ENCODE measurements at regions not wholly inside any gene's neighbourhood (a gene's known extent, or its start where the extent isn't known, plus 50 kb on each side); places are given as distances from the start of the nearest gene placed in this dataset.

DNA sequence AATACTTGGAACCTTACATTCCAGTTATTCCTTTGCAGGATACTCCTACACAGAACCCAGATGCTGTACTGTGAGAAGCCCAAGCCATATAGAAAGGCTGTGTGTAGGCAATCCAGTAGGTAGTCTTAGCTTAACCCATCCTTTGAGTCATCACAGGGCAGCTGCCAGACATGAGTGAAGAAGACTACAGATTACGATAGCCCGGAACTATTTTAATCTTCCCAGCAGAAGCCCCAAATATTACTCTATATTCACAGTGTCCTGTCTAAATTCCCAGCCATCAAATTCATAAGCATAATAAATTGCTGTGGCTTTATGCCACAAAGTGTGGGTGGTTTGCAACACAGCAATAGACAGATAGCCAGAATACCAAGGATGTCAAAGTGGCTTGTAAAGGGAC is 474.1 kb upstream of the STEAP1 start:
- Histone ChIP-seq H3K27me3 (ENCODE audit: insufficient read depth, low read depth) (no peaks in the 10 kb centered on the region), H3K27ac (no peak overlapping the region), H3K4me2 (no peak overlapping the region), H3K9ac (no peak overlapping the region), H3K4me3 (IDR thresholded peaks at IDR 0.05; ENCODE audit: insufficient read depth, low read depth, low read length) (no peak overlapping the region), H3K36me3 (ENCODE audit: insufficient read depth) (no peaks in the 10 kb centered on the region), H3K79me2 (ENCODE audit: insufficient read depth, low read depth) (no peaks in the 10 kb centered on the region), H2AFZ (ENCODE audit: low read depth) (no peak overlapping the region), H3K4me1 (ENCODE audit: low read depth, poor library complexity, severe bottlenecking) (no peaks in the 10 kb centered on the region), H4K20me1 (ENCODE audit: insufficient read depth) (no peaks in the 10 kb centered on the region)
- TF ChIP-seq, protein P1, sequence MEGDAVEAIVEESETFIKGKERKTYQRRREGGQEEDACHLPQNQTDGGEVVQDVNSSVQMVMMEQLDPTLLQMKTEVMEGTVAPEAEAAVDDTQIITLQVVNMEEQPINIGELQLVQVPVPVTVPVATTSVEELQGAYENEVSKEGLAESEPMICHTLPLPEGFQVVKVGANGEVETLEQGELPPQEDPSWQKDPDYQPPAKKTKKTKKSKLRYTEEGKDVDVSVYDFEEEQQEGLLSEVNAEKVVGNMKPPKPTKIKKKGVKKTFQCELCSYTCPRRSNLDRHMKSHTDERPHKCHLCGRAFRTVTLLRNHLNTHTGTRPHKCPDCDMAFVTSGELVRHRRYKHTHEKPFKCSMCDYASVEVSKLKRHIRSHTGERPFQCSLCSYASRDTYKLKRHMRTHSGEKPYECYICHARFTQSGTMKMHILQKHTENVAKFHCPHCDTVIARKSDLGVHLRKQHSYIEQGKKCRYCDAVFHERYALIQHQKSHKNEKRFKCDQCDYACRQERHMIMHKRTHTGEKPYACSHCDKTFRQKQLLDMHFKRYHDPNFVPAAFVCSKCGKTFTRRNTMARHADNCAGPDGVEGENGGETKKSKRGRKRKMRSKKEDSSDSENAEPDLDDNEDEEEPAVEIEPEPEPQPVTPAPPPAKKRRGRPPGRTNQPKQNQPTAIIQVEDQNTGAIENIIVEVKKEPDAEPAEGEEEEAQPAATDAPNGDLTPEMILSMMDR (conservative IDR thresholded peaks at IDR 0.05; ENCODE audit: low read depth, low read length) = no peak

DNA sequence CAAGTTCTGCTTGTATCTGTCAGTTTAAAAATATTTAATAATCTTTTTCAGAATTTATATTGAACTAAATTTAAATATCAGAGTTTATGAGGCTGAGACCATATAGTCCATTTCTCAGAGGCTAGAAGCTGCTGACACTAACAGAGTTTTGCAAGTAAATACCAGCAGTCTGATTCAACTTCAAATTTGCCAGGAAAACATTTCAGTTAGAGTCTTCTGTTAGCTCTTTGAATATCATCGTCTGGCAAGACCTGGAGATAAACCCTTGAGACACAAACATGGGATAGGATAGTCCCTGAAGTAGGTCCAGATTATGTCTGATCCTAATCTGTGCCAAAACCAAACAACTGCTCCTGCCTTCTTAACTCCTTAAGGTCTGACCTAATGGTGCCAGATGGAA is 472.8 kb upstream of the STEAP1 start:
- Histone ChIP-seq H3K4me1 (ENCODE audit: low read depth, poor library complexity, severe bottlenecking) (no peaks in the 10 kb centered on the region), H3K79me2 (ENCODE audit: insufficient read depth, low read depth) (no peaks in the 10 kb centered on the region), H3K9ac (no peak overlapping the region), H3K4me2 (no peak overlapping the region), H3K4me3 (IDR thresholded peaks at IDR 0.05; ENCODE audit: insufficient read depth, low read depth, low read length) (no peak overlapping the region), H3K36me3 (ENCODE audit: insufficient read depth) (no peaks in the 10 kb centered on the region), H3K27ac (no peak overlapping the region), H4K20me1 (ENCODE audit: insufficient read depth) (no peaks in the 10 kb centered on the region), H2AFZ (ENCODE audit: low read depth) (no peak overlapping the region), H3K27me3 (ENCODE audit: insufficient read depth, low read depth) (no peaks in the 10 kb centered on the region)
- TF ChIP-seq, protein P1 (conservative IDR thresholded peaks at IDR 0.05; ENCODE audit: low read depth, low read length) = no peak

DNA sequence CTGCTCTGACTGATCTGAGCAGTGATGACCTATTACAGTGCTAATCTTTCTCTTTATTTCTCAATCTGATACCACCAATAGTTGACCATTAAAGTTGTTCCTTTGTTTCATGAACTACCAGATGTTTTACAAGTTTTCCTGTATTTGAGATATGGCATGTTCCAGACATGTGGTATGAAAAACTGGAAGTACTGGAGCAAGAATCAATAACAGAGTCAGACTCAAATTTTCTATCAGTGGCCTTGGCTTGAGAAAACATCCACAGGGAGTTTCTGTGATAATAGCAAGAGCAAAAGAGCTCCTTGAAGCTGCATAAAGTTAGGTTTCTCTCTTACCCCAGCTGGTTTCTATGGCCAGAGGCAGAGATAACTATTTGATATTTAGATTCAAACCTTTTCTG is 469.0 kb upstream of the STEAP1 start:
- Histone ChIP-seq H3K4me1 (ENCODE audit: low read depth, poor library complexity, severe bottlenecking) (no peaks in the 10 kb centered on the region), H3K4me3 (IDR thresholded peaks at IDR 0.05; ENCODE audit: insufficient read depth, low read depth, low read length) (no peak overlapping the region), H3K79me2 (ENCODE audit: insufficient read depth, low read depth) (no peaks in the 10 kb centered on the region), H3K27me3 (ENCODE audit: insufficient read depth, low read depth) (no peaks in the 10 kb centered on the region), H4K20me1 (ENCODE audit: insufficient read depth) (no peaks in the 10 kb centered on the region), H3K27ac (no peak overlapping the region), H3K36me3 (ENCODE audit: insufficient read depth) (no peaks in the 10 kb centered on the region), H3K9ac (no peak overlapping the region), H2AFZ (ENCODE audit: low read depth) (no peak overlapping the region), H3K4me2 (no peak overlapping the region)
- TF ChIP-seq, protein P1 (conservative IDR thresholded peaks at IDR 0.05; ENCODE audit: low read depth, low read length) = no peak

DNA sequence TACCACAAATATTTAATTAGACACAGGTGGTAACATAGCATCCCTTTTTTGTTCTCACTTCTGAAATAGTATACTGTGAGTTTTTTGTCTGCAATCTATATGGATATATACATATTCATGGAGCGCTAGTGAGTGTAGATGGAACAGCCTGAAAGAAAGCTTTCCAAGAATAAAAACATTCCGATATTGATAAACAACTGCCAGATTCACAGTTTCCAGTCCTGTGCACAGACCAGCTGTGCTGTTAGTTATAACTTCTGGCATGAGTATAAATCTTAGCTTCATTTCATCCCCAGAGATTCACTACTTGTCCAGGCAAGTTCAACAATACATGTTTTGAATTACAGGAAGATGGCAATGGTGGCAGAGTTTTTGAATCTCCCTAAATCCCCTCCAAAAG is 467.1 kb upstream of the STEAP1 start:
- no peak overlapping the region for H3K4me2 ChIP-seq
- H3K79me2 ChIP-seq (ENCODE audit: insufficient read depth, low read depth) = no peaks in the 10 kb centered on the region
- H3K27ac ChIP-seq = no peak overlapping the region
- no peak overlapping the region for H3K9ac ChIP-seq
- H3K4me3 ChIP-seq (IDR thresholded peaks at IDR 0.05; ENCODE audit: insufficient read depth, low read depth, low read length) = no peak overlapping the region
- no peaks in the 10 kb centered on the region for H3K27me3 ChIP-seq (ENCODE audit: insufficient read depth, low read depth)
- H4K20me1 ChIP-seq (ENCODE audit: insufficient read depth) = no peaks in the 10 kb centered on the region
- H3K36me3 ChIP-seq (ENCODE audit: insufficient read depth) = no peaks in the 10 kb centered on the region
- H3K4me1 ChIP-seq (ENCODE audit: low read depth, poor library complexity, severe bottlenecking) = no peaks in the 10 kb centered on the region
- no peak overlapping the region for H2AFZ ChIP-seq (ENCODE audit: low read depth)
- TF ChIP-seq, protein P1 (conservative IDR thresholded peaks at IDR 0.05; ENCODE audit: low read depth, low read length) = no peak

DNA sequence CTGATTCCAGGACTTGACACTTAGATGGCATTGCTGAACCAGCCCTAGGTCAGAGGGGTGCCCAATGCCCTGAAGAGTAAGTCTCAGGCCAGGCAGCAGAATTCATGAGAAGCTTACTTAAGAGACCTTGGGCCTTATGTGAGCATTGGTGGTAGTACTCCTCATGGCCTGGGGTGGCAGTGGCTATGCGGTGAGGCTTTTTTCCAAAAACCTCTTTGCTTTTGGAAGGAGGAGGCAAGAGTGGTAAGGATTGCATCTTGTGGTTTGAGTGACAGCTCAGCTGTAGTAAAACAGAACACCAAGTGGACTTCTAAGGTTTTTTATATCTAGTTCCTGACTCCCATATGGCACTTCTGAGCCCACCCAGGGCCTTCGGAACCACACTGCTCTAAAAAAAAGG is 459.0 kb upstream of the STEAP1 start:
- no peak overlapping the region for H3K27ac ChIP-seq
- no peak overlapping the region for H3K4me3 ChIP-seq (IDR thresholded peaks at IDR 0.05; ENCODE audit: insufficient read depth, low read depth, low read length)

More for the DNA sequence above, 459.0 kb upstream of the STEAP1 start:
- H3K4me1 ChIP-seq (ENCODE audit: low read depth, poor library complexity, severe bottlenecking) = no peaks in the 10 kb centered on the region
- no peaks in the 10 kb centered on the region for H4K20me1 ChIP-seq (ENCODE audit: insufficient read depth)
- H3K9ac ChIP-seq = no peak overlapping the region
- no peaks in the 10 kb centered on the region for H3K27me3 ChIP-seq (ENCODE audit: insufficient read depth, low read depth)
- no peak overlapping the region for H2AFZ ChIP-seq (ENCODE audit: low read depth)
- no peak overlapping the region for H3K4me2 ChIP-seq
- H3K79me2 ChIP-seq (ENCODE audit: insufficient read depth, low read depth) = no peaks in the 10 kb centered on the region
- H3K36me3 ChIP-seq (ENCODE audit: insufficient read depth) = no peaks in the 10 kb centered on the region
- TF ChIP-seq, protein P1 (conservative IDR thresholded peaks at IDR 0.05; ENCODE audit: low read depth, low read length) = no peak
